CMK (cell line): ENCODE measurements at regions not wholly inside any gene's neighbourhood (a gene's known extent, or its start where the extent isn't known, plus 50 kb on each side); places are given as distances from the start of the nearest gene placed in this dataset.
"Not testable (repeated sequence)": the region's sequence is repeated elsewhere in the genome, so short reads cannot be mapped to it uniquely, and the experiment has no call there.

ENCODE experiments used
- DNase-seq: peaks from one replicate; pipeline ENCODE4 v3.0.0-alpha.2; 2010; ENCODE audit warnings: low read depth

- DNase-seq = no peak
These were observed 247.6 kb upstream of the C2CD4B start for GRCh38 chr15:62412686-62413085.

GRCh38 chr15:62413153-62413552 lies 248.1 kb upstream of the C2CD4B start:
- no peak for DNase-seq

GRCh38 chr15:62413786-62414185 lies 248.7 kb upstream of the C2CD4B start:
- DNase-seq = no peak

GRCh38 chr15:62415498-62415897 lies 250.4 kb upstream of the C2CD4B start:
- no peak for DNase-seq

- DNase-seq = no peak
These were observed 251.4 kb upstream of the C2CD4B start for GRCh38 chr15:62416526-62416925.

GRCh38 chr15:62417439-62417838 lies 252.4 kb upstream of the C2CD4B start:
- no peak for DNase-seq

GRCh38 chr15:62418496-62418895 lies 253.4 kb upstream of the C2CD4B start:
- not testable (repeated sequence) for DNase-seq

GRCh38 chr15:62419192-62419591 lies 254.1 kb upstream of the C2CD4B start:
- no peak for DNase-seq

GRCh38 chr15:62420371-62420770 lies 255.3 kb upstream of the C2CD4B start:
- DNase-seq = not testable (repeated sequence)

- no peak for DNase-seq
These were observed 256.2 kb upstream of the C2CD4B start for GRCh38 chr15:62421289-62421688.

GRCh38 chr15:62426387-62426956 lies 261.4 kb upstream of the C2CD4B start:
- DNase-seq = no peak

GRCh38 chr15:62428259-62428658 lies 263.2 kb upstream of the C2CD4B start:
- no peak for DNase-seq

- DNase-seq = peak; percentile 8
These were observed 263.9 kb upstream of the C2CD4B start for GRCh38 chr15:62428851-62429598.

GRCh38 chr15:62430056-62430455 lies 265.0 kb upstream of the C2CD4B start:
- no peak for DNase-seq

GRCh38 chr15:62430552-62430951 lies 265.5 kb upstream of the C2CD4B start:
- DNase-seq = no peak

- DNase-seq = no peak
These were observed 266.1 kb upstream of the C2CD4B start for GRCh38 chr15:62431008-62431797.

GRCh38 chr15:62431817-62432216 lies 266.7 kb upstream of the C2CD4B start:
- DNase-seq = no peak

GRCh38 chr15:62432702-62433398 lies 267.8 kb upstream of the C2CD4B start:
- no peak for DNase-seq

GRCh38 chr15:62436235-62436634 lies 271.1 kb upstream of the C2CD4B start:
- DNase-seq = no peak

GRCh38 chr15:62437753-62438152 lies 272.7 kb upstream of the C2CD4B start:
- no peak for DNase-seq

GRCh38 chr15:62439543-62440016 lies 274.5 kb upstream of the C2CD4B start:
- no peak for DNase-seq

- no peak for DNase-seq
These were observed 275.4 kb upstream of the C2CD4B start for GRCh38 chr15:62440362-62441105.
